ENCODE measurements at regions not wholly inside any gene's neighbourhood (a gene's known extent, or its start where the extent isn't known, plus 50 kb on each side); places are given as distances from the start of the nearest gene placed in this dataset.

- TF ChIP-seq CTCF (IDR thresholded peaks at IDR 0.05): no peak
- TF ChIP-seq POLR2A (IDR thresholded peaks at IDR 0.05): no peak
Measured at GRCh38 chr20:40958598-40958997, 70.0 kb upstream of the TOP1 start.

GRCh38 chr20:40959325-40960092 is 69.1 kb upstream of the TOP1 start:
- intact Hi-C loops (cut with DNase I; ENCODE audit: low total_unique reads): no loop called here
- Histone ChIP-seq H3K4me1 (peaks cover 4% of the 10 kb centered on the region), H3K4me3 (no peak overlapping the region), H3K27ac (no peak overlapping the region), H3K27me3 (no peaks in the 10 kb centered on the region), H3K36me3 (ENCODE audit: low read depth, missing control alignments) (no peaks in the 10 kb centered on the region), H3K9me3 (no peaks in the 10 kb centered on the region)
- no peak for TF ChIP-seq POLR2A (IDR thresholded peaks at IDR 0.05)
- TF ChIP-seq CTCF (IDR thresholded peaks at IDR 0.05): no peak
- no peak for DNase-seq
- WGBS, 2 donors: 72 to 77% methylated on average over 6 of the region's 6 CpGs

More at GRCh38 chr20:40958598-40958997, 70.0 kb upstream of the TOP1 start:
- intact Hi-C loops (cut with DNase I; ENCODE audit: low total_unique reads): no loop called here
- no peak overlapping the region for H3K4me3 ChIP-seq
- H3K36me3 ChIP-seq (ENCODE audit: low read depth, missing control alignments): no peaks in the 10 kb centered on the region
- H3K27me3 ChIP-seq: no peaks in the 10 kb centered on the region
- H3K4me1 ChIP-seq: peaks cover 4% of the 10 kb centered on the region
- no peak overlapping the region for H3K27ac ChIP-seq
- no peak for DNase-seq
- no peaks in the 10 kb centered on the region for H3K9me3 ChIP-seq
- 82 to 89% methylated on average over 4 of the region's 4 CpGs for WGBS, 2 donors

- Histone ChIP-seq H3K27me3 (no peaks in the 10 kb centered on the region), H3K4me3 (no peak overlapping the region), H3K36me3 (ENCODE audit: low read depth, missing control alignments) (no peaks in the 10 kb centered on the region), H3K9me3 (no peaks in the 10 kb centered on the region), H3K27ac (no peak overlapping the region), H3K4me1 (peaks cover 4% of the 10 kb centered on the region)
- 83 to 93% methylated on average over 4 of the region's 4 CpGs for WGBS, 2 donors
- no peak for DNase-seq
- intact Hi-C loops (cut with DNase I; ENCODE audit: low total_unique reads): no loop called here
- TF ChIP-seq POLR2A (IDR thresholded peaks at IDR 0.05) (no peak), CTCF (IDR thresholded peaks at IDR 0.05) (no peak)
Measured at GRCh38 chr20:40960101-40960500, 68.5 kb upstream of the TOP1 start.

GRCh38 chr20:40960521-40960956 is 68.1 kb upstream of the TOP1 start:
- Histone ChIP-seq H3K4me1 (peaks cover 4% of the 10 kb centered on the region), H3K27me3 (no peaks in the 10 kb centered on the region), H3K27ac (no peak overlapping the region), H3K9me3 (no peaks in the 10 kb centered on the region), H3K36me3 (ENCODE audit: low read depth, missing control alignments) (no peaks in the 10 kb centered on the region), H3K4me3 (no peak overlapping the region)
- TF ChIP-seq CTCF (IDR thresholded peaks at IDR 0.05) (no peak), POLR2A (IDR thresholded peaks at IDR 0.05) (no peak)
- intact Hi-C loops (cut with DNase I; ENCODE audit: low total_unique reads): no loop called here
- no peak for DNase-seq
- WGBS, 2 donors: 73 to 82% methylated on average over 5 to 10 of the region's 10 CpGs

- no peaks in the 10 kb centered on the region for H3K27me3 ChIP-seq
- DNase-seq: no peak
- peaks cover 4% of the 10 kb centered on the region for H3K4me1 ChIP-seq
- no peaks in the 10 kb centered on the region for H3K36me3 ChIP-seq (ENCODE audit: low read depth, missing control alignments)
- H3K27ac ChIP-seq: no peak overlapping the region
- no peaks in the 10 kb centered on the region for H3K9me3 ChIP-seq
- intact Hi-C loops (cut with DNase I; ENCODE audit: low total_unique reads): no loop called here
- no peak for TF ChIP-seq POLR2A (IDR thresholded peaks at IDR 0.05)
- TF ChIP-seq CTCF (IDR thresholded peaks at IDR 0.05): no peak
- 82 to 100% methylated on average over 2 of the region's 2 CpGs for WGBS, 2 donors
- no peak overlapping the region for H3K4me3 ChIP-seq
Measured at GRCh38 chr20:40961176-40961575, 67.4 kb upstream of the TOP1 start.

Measured in testis (tissue), 2 donors.